Liver (tissue), 3 donors: ENCODE measurements at regions not wholly inside any gene's neighbourhood (a gene's known extent, or its start where the extent isn't known, plus 50 kb on each side); places are given as distances from the start of the nearest gene placed in this dataset.

ENCODE experiments used
- CTCF ChIP-seq: fragments of 150-350 bp; IDR thresholded peaks from 2 replicates; pipeline ENCODE4 v1.5.1; 2017; ENCODE audit warnings: improper control_type of control experiment, low read depth, low read length; ENCODE audit not compliant: missing input control
- JUND ChIP-seq, 2 donors: IDR thresholded peaks; 2 replicates each; pipeline ENCODE4 v1.6.1; 2016; ENCODE audit warnings: antibody characterized with exemption in 2 of 2
- RAD21 ChIP-seq, 2 donors: IDR thresholded peaks; 2 replicates each; pipeline ENCODE4 v1.6.1; 2016; ENCODE audit warnings: antibody characterized with exemption in 2 of 2, mild to moderate bottlenecking in 2 of 2
- REST ChIP-seq: IDR thresholded peaks from 2 replicates; pipeline ENCODE4 v1.6.1; 2016; ENCODE audit warnings: antibody characterized with exemption, mild to moderate bottlenecking
- SP1 ChIP-seq: IDR thresholded peaks from 2 replicates; pipeline ENCODE4 v1.6.1; 2018; ENCODE audit warnings: antibody characterized with exemption, mild to moderate bottlenecking
- TAF1 ChIP-seq: conservative IDR thresholded peaks from 2 replicates; pipeline ENCODE4 v1.6.1; 2016; ENCODE audit warnings: antibody characterized with exemption, mild to moderate bottlenecking
- YY1 ChIP-seq: IDR thresholded peaks from 2 replicates; pipeline ENCODE4 v1.6.1; 2016; ENCODE audit warnings: antibody characterized with exemption, mild to moderate bottlenecking
- donor health status: healthy.
- donor health status: healthy.

- TF ChIP-seq CTCF (no peak), SP1 (no peak), TAF1 (no peak), RAD21 (IDR thresholded peaks at IDR 0.05) (no peak), YY1 (no peak), REST (no peak), JUND (IDR thresholded peaks at IDR 0.05) (no peak)
Observed at GRCh38 chr12:126343321-126343720, 1278.1 kb downstream of the AACS start.
